ENCODE measurements at regions not wholly inside any gene's neighbourhood (a gene's known extent, or its start where the extent isn't known, plus 50 kb on each side); places are given as distances from the start of the nearest gene placed in this dataset.

- H3K4me1 ChIP-seq: peaks cover 0 to 6% (median 0%) of the 10 kb centered on the region in 9 donors
- peaks cover 0 to 3% (median 0%) of the 10 kb centered on the region in 11 donors for H3K9me3 ChIP-seq
- ATAC-seq (no peak), DNase-seq (no peak)
- TF ChIP-seq CTCF (IDR thresholded peaks at IDR 0.05): no peak
- 82 to 84% methylated on average over 1 of the region's 1 CpG for WGBS, 2 donors
- no peak overlapping the region for H3K4me3 ChIP-seq
- intact Hi-C loops (cut with DNase I): no loop called here
- H3K27me3 ChIP-seq: no peaks in the 10 kb centered on the region
- H3K27ac ChIP-seq: no peak overlapping the region
- H3K36me3 ChIP-seq: no peaks in the 10 kb centered on the region
Measured at GRCh38 chr11:88390254-88390653, 52.7 kb upstream of the CTSC start.

- intact Hi-C loops (cut with DNase I): no loop called here
- Histone ChIP-seq H3K4me1 (peaks cover 0 to 6% (median 0%) of the 10 kb centered on the region in 9 donors), H3K27me3 (no peaks in the 10 kb centered on the region), H3K4me3 (no peak overlapping the region), H3K36me3 (no peaks in the 10 kb centered on the region), H3K27ac (no peak overlapping the region), H3K9me3 (no peaks in the 10 kb centered on the region)
- DNase-seq (no peak), ATAC-seq (no peak)
- no peak for TF ChIP-seq CTCF (IDR thresholded peaks at IDR 0.05)
Measured at GRCh38 chr11:88387957-88388356, 50.4 kb upstream of the CTSC start.
